ENCODE measurements at regions not wholly inside any gene's neighbourhood (a gene's known extent, or its start where the extent isn't known, plus 50 kb on each side); places are given as distances from the start of the nearest gene placed in this dataset.
A peak's percentile ranks its signal among the peaks of the same experiment; 100 is the strongest.

DNA sequence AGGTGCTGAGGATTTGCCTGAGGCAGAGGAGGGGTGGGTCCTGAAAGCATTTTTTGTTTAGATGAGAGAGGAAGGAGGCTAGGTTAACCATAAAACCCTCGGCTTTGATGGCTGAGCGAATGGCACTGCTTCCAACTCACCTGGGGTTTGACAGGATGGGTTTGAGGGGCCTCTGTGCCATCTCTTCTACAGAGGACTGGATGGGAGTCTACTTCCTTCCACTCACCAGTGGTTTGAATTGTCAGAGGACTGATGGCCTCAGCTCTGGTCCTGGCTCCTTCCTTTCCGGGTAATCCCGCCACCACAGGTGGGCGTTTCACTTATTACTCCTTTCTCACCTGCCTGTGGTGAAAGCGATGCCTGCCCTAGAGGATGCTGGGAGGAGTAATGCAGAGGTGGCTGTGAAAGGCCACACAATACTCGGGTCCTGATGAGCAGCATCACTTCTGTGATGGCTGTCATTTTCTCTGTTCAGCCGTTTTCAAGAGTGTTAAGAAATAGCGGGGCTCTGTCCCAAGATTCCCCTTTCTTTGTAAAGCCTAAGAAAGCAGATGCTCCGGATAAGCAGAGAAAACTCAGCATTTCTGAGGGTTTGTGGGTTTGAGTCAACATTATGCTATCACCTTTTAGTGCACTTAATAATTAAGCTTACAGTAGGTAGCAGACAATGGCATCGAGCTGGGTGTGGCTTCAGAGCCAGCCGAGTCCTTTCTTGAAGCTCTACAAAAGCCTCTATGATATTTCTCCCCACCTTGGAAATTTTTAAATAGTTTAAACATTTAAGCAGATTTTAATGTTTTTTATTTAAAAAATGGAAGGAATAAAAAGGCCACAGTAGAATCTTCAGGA lies 220.7 kb downstream of the HLX start:
- DNase-seq (ENCODE audit: low read depth in 4 of 4, low spot score in 3 of 4), result no peak

DNA sequence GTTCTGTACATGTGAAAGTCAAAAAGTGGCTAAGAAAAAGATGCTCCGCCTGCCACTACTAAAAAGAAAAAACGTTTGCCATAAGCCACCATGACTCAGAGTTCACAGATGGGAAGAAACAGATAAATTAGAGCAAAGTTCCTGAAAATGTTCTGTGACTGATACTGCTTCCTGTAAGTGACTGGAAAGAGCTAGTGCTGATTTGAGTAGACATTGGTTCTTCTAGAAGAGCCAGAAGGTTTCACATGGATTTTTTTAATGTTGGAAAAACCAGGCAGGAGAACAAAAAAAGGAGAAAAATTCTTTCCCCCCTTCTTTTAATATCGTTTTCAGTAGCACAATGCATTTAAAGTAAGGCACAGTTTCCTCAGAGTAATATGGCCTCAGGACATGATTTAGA lies 221.4 kb downstream of the HLX start:
- no peak for DNase-seq (ENCODE audit: low read depth in 4 of 4, low spot score in 3 of 4)

DNA sequence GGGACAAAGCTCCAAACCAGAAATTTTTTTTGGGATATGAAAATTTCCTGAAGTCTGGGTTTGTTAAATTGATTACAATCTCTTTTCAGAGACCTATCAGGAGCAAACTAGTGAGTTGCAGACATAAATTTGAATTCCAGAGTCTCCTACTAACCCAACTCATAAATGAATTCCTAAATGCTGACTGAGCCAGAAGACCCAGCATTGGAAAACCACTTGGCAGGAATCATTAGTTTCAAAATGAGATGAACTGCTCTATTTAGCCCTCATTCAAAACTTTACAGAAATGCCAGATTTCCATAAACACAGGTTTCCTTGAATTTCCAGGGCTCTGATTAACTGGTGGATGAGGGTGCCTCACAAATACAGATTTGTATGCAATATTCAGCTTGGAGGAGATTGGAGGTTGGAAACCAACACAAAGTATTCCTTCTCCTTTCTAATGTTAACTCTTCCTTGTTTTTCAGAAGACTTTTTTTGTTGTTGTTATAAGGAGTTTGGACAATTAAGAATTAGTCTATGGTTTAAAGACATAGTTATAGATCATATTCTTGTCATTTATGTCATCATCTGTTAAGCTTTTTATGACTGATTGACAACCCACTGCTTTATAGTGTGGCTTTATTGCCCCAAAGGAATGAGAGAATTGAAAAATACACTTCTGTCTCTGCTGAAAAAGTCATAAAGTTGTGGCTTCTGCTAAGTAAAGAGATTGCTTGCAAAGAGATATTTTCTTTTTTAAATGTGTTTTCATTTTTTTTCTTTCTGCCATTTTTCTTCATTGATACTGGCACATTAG lies 222.8 kb downstream of the HLX start:
- DNase-seq (ENCODE audit: low read depth in 4 of 4, low spot score in 3 of 4), result no peak

DNA sequence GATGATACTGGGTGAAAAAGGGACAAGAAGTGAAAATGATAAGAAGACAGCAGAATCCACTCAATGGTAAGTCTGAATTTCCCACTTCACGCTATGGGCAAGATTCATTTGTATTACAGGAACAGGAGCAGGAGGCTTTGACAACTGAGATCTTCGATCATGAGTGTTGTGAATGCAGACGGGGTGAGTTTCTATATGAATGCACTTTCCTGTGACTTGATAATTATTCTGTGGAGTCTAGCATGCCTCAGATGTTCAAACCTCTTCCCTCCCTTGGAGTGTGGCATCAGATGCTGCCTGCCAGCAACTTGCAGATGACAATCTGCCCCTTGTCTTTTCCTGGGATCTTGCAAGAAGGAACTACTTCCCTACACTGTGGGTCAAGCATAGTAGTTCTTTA lies 225.4 kb downstream of the HLX start:
- no peak for DNase-seq (ENCODE audit: low read depth in 4 of 4, low spot score in 3 of 4)

DNA sequence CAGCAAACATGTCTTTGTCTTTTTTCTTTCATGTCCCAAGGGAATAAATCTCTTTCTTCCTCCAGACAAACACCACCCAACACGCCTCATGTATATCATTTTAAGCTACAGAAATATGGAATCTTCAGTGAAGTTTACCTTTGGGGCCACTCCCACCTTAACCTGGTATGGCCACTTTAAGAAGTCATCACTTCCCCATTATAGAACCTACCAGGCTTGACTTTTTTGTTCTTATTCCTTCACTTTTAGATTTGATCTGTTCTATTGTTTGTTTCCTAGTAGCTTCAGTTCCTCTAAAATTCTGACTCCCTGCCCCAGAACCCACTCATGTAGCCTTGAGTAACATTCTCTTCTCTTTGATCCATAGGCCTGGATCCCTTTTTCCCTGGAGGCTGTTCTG lies 226.3 kb downstream of the HLX start:
- no peak for DNase-seq (ENCODE audit: low read depth in 4 of 4, low spot score in 3 of 4)

DNA sequence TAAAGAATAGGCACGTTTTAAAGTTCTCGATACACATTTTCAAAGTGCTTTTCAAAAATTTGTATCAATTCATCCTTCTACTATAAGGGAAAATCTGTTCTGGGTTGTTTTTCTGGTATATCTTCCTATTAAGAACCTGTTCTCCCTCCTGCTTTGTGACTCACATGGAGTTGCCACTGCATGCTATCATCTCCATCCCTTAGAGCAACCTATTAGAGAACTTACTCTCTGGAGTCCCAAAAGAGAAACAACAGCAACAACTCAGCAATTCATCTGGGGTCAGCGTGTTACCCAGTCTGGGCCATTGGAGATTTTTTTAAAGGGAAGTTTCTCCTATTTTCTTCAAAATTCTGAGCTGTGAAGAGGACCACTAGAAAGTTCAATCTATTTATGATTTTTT lies 227.4 kb downstream of the HLX start:
- no peak for DNase-seq (ENCODE audit: low read depth in 4 of 4, low spot score in 3 of 4)

DNA sequence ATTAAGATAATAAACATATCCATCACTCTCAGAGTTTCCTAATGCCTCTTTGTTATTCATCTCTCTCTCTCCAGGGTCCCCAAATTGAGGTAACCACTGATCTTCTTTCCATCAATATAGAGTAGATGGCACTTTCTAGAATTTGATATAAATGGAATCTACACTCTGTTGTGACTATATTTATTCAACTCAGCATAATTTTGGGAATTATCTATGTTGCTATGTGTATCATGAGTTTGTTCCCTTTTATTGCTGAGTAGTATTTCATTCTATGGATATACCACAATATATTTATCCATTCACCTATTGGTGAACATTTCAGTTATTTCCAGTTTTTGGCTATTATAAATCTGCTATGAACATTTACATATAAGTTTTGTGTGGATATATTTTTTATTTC lies 230.7 kb downstream of the HLX start:
- no peak for DNase-seq (ENCODE audit: low read depth in 4 of 4, low spot score in 3 of 4)

DNA sequence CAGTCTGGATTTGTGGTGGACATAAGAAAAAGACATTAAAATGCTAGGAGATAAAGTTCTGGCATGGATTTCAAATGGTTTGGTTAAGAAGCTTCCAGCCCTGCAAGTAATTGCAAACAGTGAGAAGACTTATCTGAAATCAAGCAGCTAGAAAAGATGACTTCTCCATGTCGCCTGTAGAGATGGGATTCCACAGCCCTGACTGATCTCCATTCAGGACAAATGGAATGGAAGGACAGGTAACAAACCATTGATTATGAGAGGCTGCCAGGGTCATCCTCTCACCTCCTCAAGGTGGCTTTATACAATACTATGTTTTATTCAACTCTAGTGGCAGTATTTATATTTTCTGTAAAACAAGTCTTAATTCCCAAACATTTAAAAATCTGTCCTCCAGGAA lies 237.9 kb downstream of the HLX start:
- no peak for DNase-seq (ENCODE audit: low read depth in 4 of 4, low spot score in 3 of 4)

DNA sequence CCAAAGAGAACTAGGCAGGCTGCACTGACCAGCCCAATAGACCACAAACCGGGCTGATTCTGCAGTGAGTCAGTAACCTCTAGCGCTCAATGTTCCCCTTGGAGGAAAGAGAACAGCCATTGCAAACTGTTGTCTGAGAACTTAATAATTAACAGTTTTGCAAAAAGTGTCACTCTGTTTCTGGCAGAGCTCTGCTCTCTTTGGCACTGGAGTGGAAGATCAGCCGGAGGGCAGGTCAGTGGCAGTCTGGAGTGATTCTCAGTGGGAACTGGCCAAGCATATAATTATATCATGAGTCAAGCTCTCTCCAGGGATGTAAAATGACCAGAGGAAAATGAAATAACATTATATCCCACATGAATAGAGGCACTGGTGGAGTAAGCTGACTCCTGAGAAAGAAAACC lies 238.3 kb downstream of the HLX start:
- DNase-seq (ENCODE audit: low read depth in 4 of 4, low spot score in 3 of 4), result peak in 2 of 4 donors; percentile 22 to 28

DNA sequence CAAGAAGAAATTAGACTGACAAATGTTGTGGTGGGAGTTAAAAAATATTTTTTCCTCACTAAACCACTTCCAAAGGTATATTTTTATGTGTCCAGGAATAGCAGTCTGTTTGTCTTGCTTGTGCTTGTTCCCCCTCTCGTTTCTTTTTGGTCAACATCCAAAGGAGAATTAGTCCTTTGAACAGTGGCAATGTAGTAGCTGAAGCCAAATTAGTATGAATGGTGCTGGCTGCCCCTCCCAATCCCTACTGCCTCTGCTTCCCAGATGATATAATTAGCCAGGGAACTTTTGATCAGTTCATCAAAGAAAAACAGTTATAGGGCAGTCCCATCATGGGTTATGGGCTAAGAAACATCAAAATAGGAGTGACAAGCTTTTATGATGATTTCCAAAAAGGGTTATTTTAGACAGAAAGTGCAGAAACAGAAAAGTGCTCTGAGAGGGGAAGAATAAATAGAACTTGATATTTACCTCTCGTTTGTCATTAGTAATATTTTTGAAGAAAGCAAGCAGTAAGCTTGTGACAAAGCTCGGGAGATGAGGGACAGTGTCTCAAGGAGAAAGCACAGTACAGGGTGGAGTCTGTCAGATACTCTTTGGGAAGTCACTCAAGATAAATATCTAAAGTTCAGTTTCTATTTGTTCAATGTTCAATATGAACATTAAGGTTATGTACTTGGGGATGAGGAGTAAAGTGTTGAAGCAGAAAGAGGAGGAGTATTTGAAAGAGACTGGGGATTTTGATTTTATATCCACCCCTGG lies 239.1 kb downstream of the HLX start:
- DNase-seq (ENCODE audit: low read depth in 4 of 4, low spot score in 3 of 4), result no peak

DNA sequence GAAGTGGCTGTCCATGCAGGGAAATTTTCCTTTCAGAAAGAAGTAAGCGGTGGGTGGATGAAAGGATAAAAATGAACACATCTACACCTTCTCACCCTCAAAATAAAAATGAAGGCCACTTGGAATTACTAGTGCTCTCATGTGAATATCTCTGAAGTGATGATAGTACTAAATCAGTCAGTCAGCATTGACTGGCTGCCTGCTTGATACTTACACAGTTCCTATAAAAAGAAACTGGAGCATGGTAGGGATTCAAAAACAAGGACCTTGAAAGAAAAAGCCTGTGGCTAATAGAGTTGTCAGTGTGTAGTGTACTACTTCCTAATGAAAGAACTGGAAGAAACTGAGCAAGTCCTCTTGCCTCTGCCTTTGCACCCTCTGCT lies 239.7 kb downstream of the HLX start:
- no peak for DNase-seq (ENCODE audit: low read depth in 4 of 4, low spot score in 3 of 4)

DNA sequence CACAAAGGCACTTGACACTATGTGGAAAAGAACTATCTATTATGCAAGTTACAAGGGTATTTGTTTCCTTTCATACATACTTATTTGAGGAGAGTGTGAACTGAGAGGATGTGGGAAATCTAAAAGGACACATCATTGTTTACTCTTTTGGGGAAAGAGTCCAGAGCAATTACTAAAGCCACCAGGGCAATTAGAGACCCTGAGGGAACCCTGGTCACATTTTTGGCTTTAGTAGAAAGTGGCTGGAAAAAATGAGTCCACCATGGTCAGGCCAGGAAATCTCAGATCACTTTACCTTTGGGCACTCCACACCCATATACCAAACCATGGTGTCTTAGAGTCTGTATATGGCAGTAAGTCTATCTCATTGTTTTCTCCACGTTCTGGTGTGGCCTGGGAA lies 243.3 kb downstream of the HLX start:
- DNase-seq (ENCODE audit: low read depth in 4 of 4, low spot score in 3 of 4), result no peak

DNA sequence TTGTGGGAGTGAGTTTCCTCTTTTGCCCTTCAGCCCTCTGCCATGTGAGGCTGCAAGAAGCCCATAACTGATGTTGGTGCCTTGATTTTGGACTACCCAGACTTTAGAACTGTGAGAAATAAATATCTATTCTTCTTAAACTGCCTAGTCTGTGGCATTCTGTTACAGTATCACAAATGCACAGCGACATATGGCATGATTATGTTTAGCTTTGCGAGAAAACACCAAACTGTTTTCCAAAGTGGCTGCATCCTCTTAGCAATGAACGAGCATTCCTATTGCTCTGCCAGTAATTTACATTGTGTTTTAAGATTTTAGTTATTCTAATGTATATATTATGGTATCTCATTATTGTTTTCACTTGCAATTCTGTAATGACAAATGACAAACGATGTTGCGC lies 246.7 kb downstream of the HLX start:
- no peak for DNase-seq (ENCODE audit: low read depth in 4 of 4, low spot score in 3 of 4)

DNA sequence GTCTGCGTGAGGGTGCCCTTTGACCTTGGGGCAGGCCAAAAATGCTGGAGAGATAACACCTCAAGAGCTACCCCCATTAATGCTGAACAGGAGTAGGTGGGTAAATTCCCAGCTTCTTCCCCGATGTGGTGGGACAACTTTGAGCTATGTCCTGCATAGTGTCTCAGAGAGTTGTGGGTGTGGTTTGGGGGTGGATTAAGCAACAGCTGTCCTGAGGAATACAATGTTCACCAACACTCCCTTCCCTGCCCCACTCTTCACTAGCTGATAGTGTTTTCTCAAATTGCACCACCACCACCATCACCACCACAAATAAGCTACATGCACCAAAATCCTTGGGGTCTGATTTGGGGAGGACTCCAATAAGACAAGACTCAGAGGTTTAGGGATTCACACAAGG lies 258.4 kb downstream of the HLX start:
- DNase-seq (ENCODE audit: low read depth in 4 of 4, low spot score in 3 of 4), result no peak

DNA sequence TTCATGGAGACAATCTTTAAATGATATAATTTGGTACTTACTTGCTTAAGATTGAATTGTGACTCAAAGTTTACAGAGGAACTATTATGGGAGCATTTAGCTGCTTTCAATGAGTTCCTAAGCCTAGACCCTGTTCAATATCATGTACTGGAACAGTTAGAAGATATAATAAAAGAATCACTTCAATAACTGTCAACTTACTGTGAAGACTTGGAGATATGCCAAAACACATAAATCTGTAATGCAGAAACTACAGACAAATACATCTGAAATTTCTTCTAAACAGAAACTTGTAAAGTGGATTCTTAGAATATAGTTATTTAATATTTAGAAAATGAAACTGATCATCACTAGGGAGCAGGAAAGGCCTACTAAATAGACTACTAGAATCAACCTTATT lies 259.3 kb downstream of the HLX start:
- no peak for DNase-seq (ENCODE audit: low read depth in 4 of 4, low spot score in 3 of 4)

DNA sequence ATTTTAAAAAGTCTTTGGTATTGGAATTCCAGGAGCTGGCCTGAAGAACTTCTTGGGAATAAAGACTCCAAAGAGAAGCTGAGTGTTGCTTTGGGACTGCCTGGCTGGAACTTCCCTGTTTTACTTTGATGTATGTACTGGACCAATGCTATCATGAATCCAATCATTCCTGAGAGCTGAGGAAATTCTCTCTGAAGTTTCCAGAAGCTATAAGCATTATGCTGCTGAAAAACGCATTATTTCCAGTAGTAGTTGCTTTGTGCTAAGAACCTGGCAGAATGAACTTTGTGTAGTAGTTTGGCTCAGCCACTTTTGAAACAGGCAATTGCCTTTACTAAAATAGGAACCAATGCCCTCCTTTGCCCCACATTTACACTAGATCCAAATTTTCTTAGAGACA lies 260.7 kb downstream of the HLX start:
- DNase-seq (ENCODE audit: low read depth in 4 of 4, low spot score in 3 of 4), result no peak

DNA sequence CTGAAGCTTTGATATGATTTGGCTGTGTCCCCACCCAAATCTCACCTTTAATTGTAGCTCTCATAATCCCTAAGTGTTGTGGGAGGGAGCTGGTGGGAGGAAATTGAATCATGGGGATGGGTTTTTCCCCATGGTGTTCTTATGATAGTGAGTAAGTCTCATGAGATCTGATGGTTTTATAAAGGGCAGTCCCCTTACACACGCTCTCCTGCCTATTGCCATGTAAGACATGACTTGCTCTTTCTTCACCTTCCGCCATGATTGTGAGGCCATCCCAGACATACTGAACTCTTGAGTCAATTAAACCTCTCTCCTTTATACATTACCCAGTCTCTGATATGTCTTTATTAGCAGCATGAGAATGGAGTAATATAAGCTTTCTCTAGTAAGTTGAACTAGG lies 261.9 kb downstream of the HLX start:
- no peak for DNase-seq (ENCODE audit: low read depth in 4 of 4, low spot score in 3 of 4)

DNA sequence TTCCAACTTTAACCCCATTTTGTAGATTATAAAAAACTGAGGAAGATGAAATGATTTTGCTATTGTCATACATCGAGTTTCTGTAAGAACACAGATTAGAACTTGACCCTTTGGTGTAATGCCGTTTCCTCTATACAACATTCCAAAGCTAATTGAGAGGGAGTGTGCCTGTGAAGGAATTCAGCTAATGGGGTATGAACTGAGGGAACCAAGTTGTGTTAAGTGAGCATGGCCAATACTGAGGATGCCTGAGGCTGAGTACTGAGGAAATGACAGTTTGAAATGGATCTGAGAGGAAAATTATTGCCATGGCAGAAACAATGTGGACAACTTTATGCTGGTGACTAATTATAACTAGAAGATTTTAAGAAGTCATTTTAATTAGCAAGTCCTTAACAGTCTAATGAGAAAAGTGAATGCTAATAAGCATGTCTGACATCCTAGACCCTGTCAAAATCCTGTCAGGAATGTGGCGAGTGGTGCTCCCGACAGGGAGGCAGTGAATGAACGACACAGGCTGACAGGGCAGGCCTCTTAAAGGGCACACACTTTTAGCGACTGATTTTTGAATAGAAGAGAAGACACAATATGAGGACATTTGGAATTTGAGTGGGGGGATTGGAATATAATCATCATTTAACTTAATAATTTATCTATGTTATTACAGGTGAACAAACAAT lies 262.5 kb downstream of the HLX start:
- DNase-seq (ENCODE audit: low read depth in 4 of 4, low spot score in 3 of 4), result no peak

DNA sequence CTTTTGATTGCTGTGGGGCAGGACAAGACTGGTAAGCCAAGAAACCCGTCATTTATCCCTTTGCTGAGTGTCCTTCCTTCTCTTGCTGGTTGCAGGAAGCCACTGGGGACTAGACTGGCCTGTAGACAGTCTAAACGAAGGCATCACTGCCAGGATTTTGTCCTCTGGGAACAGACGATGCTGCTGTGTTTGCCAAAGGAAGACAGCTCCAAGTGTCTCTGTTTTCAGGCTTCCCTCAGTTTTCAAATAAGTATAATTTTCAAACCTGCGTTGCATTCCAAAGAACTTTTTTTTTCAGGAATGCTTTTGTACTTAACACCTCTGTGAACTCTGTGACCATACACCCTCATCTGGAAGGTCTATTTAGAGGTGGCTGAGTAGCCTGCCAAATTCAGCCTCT lies 269.4 kb downstream of the HLX start:
- no peak for DNase-seq (ENCODE audit: low read depth in 4 of 4, low spot score in 3 of 4)

DNA sequence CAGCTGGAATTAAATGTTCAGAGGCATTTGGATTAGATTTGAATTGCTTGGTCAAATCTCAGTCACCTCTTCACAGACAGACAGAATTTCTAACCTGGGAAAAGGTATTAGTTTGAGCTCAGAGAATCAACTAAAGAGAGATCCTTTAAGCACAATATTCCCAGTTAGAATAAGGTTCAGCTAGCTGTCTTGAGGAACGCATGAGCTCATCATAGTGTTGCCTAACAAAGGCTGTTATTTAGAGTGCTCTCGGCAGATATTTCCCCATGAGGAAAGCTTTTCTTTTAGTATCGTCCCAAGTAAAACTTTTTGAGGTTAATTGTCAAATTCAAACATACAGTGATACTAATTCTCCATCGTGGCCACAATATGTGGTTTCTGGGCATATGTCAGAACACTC lies 269.9 kb downstream of the HLX start:
- DNase-seq (ENCODE audit: low read depth in 4 of 4, low spot score in 3 of 4), result no peak

DNA sequence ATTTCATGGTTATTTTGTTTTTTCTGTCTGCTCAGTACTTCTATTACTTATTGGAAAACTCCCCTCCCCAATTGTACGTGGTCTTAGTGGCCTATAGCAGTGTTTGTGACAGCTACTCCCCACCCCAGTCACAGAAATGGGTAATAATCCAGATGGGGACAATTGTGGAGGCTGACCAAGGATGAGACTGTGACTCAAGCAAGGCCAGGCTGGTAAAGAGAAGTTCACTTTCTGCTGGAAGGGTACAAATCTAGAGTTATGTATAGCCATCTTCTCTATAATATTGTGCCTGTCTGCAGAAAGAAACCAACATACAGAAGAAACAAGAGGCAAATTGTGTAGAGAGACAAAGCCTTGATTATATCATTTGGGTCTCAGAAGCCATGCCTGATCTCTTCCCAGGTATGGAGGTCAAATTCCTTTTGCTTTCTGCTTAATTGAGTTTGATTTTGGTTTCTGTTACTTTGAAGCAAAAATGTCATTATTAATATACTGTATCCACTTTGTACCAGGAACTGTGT lies 270.4 kb downstream of the HLX start:
- no peak for DNase-seq (ENCODE audit: low read depth in 4 of 4, low spot score in 3 of 4)

Measured in right renal pelvis (tissue), 4 donors.